SK-N-MC (cell line): ENCODE measurements at regions not wholly inside any gene's neighbourhood (a gene's known extent, or its start where the extent isn't known, plus 50 kb on each side); places are given as distances from the start of the nearest gene placed in this dataset.

Source experiments
- DNase-seq: peaks from one replicate; pipeline ENCODE4 v3.0.0-alpha.2; 2011; ENCODE audit warnings: low read depth, low spot score
- H3K27ac ChIP-seq: fragments of 200-600 bp; sonication (generic); 2 replicates; pipeline ENCODE4 v1.5.1; 2016; ENCODE audit warnings: mixed run types
- H3K36me3 ChIP-seq: fragments of 200-600 bp; sonication (generic); 2 replicates; pipeline ENCODE4 v1.6.1; 2017; ENCODE audit warnings: antibody characterized with exemption, low read length, mixed read lengths; ENCODE audit not compliant: insufficient read depth
- H3K4me3 ChIP-seq: fragments of 200-600 bp; sonication (generic); 2 replicates; pipeline ENCODE4 v1.5.1; 2016
- H3K9ac ChIP-seq: fragments of 200-600 bp; sonication (generic); 2 replicates; pipeline ENCODE4 v1.8.0; 2017; ENCODE audit warnings: mixed run types, mixed read lengths; ENCODE audit not compliant: insufficient read length
- H3K9me3 ChIP-seq: fragments of 200-600 bp; sonication (generic); 2 replicates; pipeline ENCODE4 v1.6.1; 2017; ENCODE audit warnings: low read depth, mild to moderate bottlenecking, antibody characterized with exemption, low read length, moderate library complexity, mixed read lengths
- EZH2 ChIP-seq: fragments of 200-600 bp; sonication (generic); IDR thresholded peaks from one replicate; pipeline ENCODE4 v1.6.1; 2017; ENCODE audit warnings: antibody characterized with exemption
- FOXP2 ChIP-seq: optimal IDR thresholded peaks from 2 replicates; pipeline ENCODE3; 2011; ENCODE audit warnings: mild to moderate bottlenecking, moderate library complexity; ENCODE audit not compliant: insufficient read depth; ENCODE audit errors: extremely low read length, control extremely low read depth
- POLR2AphosphoS5 ChIP-seq: IDR thresholded peaks from 2 replicates; pipeline ENCODE4 v1.6.1; 2012; ENCODE audit warnings: mild to moderate bottlenecking, low read depth, low read length, borderline replicate concordance

DNA sequence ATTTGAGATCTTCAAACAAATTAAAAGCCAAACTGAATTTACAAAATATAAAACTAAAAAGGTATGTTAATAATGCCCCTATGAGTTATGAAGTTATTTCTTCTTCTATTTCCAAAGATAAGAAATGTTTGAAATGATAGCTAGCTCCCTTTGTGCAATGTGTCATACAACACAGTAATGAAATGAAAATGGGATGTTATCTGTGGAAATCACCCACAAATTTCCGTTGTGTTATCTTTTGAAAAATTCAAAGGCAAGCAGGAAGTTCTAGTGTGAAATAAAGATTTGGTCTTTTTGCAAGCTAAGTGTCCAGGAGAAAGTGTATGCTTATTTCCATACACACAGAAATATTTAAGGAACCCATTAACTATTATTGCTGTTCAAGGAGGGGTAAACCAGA is 375.3 kb upstream of the PRR16 start:
- TF ChIP-seq POLR2AphosphoS5 (no peak), FOXP2 (no peak), EZH2 (no peak)
- Histone ChIP-seq H3K9me3 (no peaks in the 10 kb centered on the region), H3K36me3 (no peaks in the 10 kb centered on the region), H3K9ac (no peak overlapping the region), H3K4me3 (no peak overlapping the region), H3K27ac (no peak overlapping the region)
- no peak for DNase-seq

DNA sequence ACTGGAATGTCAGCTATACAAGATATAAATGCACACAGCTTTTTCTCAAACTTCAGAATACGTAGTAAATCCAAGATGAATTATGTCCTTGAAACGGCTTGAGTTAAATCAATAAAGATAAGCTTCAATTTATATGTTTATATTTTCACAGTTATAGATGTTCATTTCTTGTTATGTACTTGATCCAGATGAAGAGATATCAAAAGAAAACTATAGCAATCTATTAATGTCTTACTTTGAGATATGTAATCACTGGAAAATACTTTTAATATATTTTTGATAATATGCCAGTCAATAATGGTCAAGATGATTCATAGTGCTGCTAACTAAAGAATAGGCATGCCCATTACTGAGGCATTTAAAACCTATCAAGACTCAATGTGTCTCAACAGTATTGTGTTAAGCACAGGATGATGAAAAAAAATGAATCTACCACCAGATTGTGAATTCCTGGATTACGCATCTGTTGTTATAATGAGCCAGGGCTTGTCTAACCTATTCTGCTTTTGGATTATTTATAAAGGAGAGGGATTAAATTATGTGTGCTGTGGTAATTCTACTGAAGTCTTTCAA is 372.6 kb upstream of the PRR16 start:
- Histone ChIP-seq H3K4me3 (no peak overlapping the region), H3K9ac (no peak overlapping the region), H3K9me3 (no peaks in the 10 kb centered on the region), H3K27ac (no peak overlapping the region), H3K36me3 (no peaks in the 10 kb centered on the region)
- no peak for DNase-seq
- TF ChIP-seq EZH2 (no peak), FOXP2 (no peak), POLR2AphosphoS5 (no peak)

DNA sequence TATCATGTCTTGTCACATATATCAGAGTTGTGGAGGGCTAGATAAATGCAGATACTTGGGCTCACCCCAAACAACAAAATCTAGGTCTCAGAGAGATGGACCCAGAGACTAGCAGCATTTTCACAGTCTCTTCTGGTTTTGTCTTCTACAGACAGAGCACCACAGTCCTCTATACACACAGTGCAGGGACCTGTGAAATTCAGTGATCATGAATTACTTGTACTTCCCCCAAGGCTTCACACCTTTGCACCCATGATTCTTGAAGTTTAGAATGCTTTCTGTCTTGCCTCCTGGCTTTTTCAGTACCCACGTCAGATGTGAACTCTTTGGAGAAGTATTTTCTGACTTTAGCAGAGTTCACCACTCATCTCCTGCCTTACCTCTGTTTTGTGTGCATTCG is 371.5 kb upstream of the PRR16 start:
- no peak for DNase-seq
- no peak overlapping the region for H3K27ac ChIP-seq
- H3K9ac ChIP-seq = no peak overlapping the region
- no peak overlapping the region for H3K4me3 ChIP-seq
- TF ChIP-seq FOXP2 (no peak), EZH2 (no peak), POLR2AphosphoS5 (no peak)
- no peaks in the 10 kb centered on the region for H3K9me3 ChIP-seq
- H3K36me3 ChIP-seq = no peaks in the 10 kb centered on the region

DNA sequence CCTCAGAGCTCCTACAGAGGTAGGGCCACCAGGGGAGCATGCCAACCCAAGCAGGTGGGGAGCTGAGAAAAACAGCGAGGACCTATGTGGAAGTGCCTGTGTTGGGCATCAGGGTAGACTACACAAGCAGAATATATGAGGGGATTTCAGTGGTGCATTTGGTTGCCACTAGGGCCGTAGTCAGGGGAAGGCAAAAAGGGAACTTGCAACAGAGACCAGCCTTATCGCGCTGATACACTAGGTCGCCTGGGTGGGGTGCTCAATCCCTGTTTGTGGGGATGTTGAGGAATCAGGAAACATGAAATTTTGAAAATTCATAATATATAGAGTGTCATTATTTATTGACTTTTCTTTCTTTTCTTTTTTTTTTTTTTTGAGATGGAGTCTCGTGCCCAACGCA is 370.9 kb upstream of the PRR16 start:
- Histone ChIP-seq H3K9ac (no peak overlapping the region), H3K4me3 (no peak overlapping the region), H3K27ac (no peak overlapping the region), H3K9me3 (no peaks in the 10 kb centered on the region), H3K36me3 (no peaks in the 10 kb centered on the region)
- no peak for TF ChIP-seq EZH2
- no peak for DNase-seq

DNA sequence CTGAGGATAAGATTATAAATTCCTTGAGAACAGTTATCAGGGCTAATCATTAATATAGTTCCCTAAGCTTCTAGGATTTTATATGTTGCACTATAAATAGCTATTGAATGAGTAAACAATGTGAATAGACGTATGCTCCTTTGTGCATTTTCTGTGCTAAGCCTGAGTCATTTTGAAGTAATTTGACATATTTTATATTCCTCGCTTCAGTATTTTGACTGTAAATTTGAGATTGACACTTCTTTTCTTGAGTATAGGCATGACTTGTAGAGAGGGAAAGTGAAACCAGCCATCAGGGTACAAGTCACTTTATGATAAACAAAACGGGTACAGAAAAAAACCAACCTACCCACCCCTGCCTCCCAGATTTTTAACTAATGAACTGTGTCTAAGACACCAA is 367.7 kb upstream of the PRR16 start:
- no peaks in the 10 kb centered on the region for H3K9me3 ChIP-seq
- no peak overlapping the region for H3K4me3 ChIP-seq
- H3K27ac ChIP-seq = no peak overlapping the region
- H3K9ac ChIP-seq = no peak overlapping the region
- TF ChIP-seq FOXP2 (no peak), EZH2 (no peak), POLR2AphosphoS5 (no peak)
- H3K36me3 ChIP-seq = no peaks in the 10 kb centered on the region
- no peak for DNase-seq

DNA sequence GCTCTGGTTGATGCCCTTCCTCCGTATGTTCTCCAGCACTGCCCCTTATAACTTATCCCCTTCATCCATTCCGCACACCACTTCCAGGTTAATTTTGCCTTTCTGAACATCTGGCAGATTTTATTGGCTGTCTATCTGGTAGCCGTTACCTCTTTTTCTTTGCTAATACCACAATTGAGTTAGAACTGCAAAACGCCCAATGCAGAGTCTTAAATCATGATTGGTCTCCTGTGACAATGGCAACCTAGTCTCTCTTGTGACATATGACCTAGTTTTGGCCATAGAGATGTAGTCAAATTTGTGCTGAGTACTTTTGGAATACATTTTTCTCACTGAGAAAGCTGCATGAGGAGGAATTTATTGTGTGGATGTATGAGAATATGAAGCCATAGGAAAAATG is 365.7 kb upstream of the PRR16 start:
- H3K4me3 ChIP-seq = no peak overlapping the region
- H3K9me3 ChIP-seq = no peaks in the 10 kb centered on the region
- no peak overlapping the region for H3K27ac ChIP-seq
- no peak overlapping the region for H3K9ac ChIP-seq
- H3K36me3 ChIP-seq = no peaks in the 10 kb centered on the region
- DNase-seq = no peak
- TF ChIP-seq FOXP2 = no peak
- TF ChIP-seq POLR2AphosphoS5 = no peak
- TF ChIP-seq EZH2 = no peak

DNA sequence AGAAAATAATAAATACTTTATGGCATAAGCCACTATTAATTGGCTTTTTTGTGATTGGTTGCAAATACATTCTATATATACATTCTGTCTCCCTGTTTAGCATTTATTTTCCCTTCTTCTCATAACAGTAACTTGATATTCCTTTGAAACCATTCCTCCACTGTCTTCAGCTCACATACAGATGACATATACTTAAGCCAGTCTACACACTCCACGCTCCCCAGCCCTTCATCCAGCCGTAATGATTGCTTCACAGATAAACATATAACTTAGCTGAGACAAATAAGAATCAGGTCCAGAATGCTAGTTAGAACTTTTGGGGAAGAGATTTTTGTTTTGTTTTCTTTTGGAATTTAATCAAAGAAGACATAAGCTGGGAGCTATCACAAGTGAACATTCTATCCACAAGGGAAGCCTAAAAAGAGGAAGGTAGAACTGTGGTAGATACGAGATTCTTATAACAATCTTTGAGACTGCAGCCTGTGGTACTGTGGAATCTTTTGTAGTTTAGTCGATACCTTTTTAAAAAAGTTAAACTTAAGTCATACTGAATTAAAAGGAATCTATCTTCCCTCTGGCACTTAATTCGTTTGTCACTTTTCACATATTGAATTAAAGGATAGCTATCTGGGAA is 365.1 kb upstream of the PRR16 start:
- TF ChIP-seq POLR2AphosphoS5 (no peak), FOXP2 (no peak), EZH2 (no peak)

DNA sequence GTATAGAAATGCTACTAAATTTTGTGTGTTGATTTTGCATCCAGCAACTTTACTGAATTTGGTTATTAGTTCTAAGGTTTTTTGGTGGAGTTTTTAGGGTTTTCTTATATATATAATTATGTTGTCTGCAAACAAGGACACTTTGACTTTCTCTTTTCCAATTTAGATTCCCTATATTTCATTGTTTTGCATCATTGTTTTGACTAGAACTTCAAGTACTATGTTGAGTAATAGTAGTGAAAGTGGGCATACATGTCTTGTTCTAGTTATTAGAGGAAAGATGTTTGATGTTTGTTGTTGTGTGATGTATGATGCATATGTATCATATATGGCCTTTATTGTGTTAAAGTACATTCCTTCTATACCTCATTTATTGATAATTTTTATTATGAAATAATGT is 362.3 kb upstream of the PRR16 start:
- no peak overlapping the region for H3K9ac ChIP-seq
- no peaks in the 10 kb centered on the region for H3K36me3 ChIP-seq
- no peaks in the 10 kb centered on the region for H3K9me3 ChIP-seq
- H3K27ac ChIP-seq = no peak overlapping the region
- TF ChIP-seq POLR2AphosphoS5 = no peak
- TF ChIP-seq FOXP2 = no peak
- TF ChIP-seq EZH2 = no peak
- H3K4me3 ChIP-seq = no peak overlapping the region
- no peak for DNase-seq

More for the DNA sequence above, 365.1 kb upstream of the PRR16 start:
- Histone ChIP-seq H3K27ac (no peak overlapping the region), H3K4me3 (no peak overlapping the region), H3K36me3 (no peaks in the 10 kb centered on the region), H3K9ac (no peak overlapping the region), H3K9me3 (no peaks in the 10 kb centered on the region)
- DNase-seq = no peak

DNA sequence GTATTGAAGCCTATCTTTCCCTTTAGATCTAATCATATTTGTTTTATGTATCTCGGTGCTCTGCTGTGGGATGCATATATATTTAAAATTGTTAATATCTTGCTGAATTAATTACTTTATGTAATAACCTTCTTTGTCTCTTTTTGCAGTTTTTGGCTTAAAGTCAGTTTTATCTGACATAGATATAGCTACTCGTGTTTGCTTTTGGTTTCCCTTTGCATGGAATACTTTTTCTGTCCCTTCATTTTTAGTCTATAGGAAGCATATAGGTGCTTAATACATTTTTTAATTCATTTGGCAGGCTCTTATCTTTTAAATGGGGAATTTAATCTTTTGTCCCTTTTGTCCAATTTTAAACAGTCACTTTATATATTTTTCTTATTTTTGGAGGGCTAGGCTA is 360.6 kb upstream of the PRR16 start:
- Histone ChIP-seq H3K4me3 (no peak overlapping the region), H3K9me3 (no peaks in the 10 kb centered on the region), H3K27ac (no peak overlapping the region), H3K9ac (no peak overlapping the region), H3K36me3 (no peaks in the 10 kb centered on the region)
- TF ChIP-seq EZH2 = no peak
- TF ChIP-seq FOXP2 = no peak
- no peak for DNase-seq
